GM18868 (cell line): ENCODE measurements at regions not wholly inside any gene's neighbourhood (a gene's known extent, or its start where the extent isn't known, plus 50 kb on each side); places are given as distances from the start of the nearest gene placed in this dataset.
A peak's percentile ranks its signal among the peaks of the same experiment; 100 is the strongest.

Experiments
- ATAC-seq: cut with Tn5 transposase; IDR thresholded peaks from one replicate; pipeline ENCODE4 v1.9.1; 2021; ENCODE audit warnings: mild to moderate bottlenecking, moderate library complexity; ENCODE audit not compliant: unreplicated experiment

DNA sequence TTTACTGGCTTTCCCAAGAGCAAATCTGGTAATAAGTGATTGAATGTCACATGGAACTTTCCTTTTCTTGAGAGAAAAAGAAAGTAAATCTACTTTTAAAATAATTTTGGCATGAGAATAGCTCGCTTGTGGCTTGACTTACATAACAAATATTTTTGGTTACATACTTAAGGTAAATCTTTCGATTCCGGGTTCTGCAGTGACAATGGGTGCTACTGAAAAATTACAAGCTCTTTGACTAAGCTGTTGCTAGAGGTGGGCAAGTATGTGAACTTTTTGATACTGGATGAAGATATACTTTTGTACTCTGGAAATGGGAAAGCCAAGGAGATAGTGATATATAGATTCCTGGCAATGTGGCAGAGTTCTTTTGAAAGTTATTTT is 51.9 kb upstream of the OTOL1 start:
- no peak for ATAC-seq

DNA sequence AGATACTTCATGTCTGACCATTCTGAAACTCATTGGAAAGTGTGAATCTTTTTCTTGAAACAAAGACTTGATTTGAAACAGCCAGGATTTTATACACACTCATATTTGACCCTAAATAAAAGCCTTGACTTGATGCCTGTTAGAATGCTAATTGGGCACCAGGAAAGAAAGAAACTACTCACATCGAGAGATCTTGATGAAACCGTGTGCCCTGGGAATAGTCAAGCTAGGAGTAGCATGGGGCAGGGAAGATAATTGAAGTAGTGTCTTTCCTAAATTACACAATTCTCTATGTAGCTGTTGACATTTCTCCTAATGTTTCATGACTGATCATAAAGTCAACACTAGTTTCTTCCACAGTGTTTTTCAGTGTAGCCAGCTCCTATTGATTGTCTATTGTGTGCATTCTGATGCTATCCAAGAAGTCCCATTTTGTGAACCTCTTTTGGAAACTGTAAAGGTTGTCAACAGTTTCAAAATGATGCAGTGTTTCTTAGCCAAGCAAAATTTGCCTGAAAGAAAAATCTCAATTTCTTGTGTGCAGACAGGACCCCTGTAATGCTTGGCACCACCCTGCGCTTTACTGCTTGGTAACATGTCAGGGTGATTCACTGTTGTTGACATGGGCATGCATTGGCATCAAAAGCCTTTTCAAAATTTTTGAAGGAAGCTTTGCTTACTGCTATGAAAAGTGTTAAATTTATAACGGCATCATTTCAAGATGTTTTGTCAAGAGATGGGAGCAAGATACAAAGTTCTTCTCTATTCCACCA is 52.5 kb upstream of the OTOL1 start:
- no peak for ATAC-seq

DNA sequence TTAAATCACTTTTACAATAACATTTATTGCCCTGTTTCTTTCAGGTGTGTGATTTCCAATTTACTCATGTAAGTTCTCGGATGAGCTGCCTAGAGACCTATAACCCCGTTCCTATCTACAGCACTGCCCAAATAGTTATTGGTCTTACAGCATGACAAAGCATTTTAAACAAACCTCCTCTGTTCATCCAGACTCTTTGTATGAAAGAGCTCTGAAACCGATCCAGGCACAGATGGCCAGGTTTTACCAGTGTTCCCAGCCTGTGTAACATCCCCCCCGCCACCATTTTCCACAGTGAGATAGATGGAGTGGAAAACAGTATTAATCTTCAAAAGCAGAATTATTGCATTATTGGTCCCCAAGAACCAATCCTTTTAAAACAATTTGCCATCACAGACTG is 59.0 kb upstream of the SPTSSB start:
- ATAC-seq, result no peak

GRCh38 chr3:161427347-161427746 is 56.0 kb upstream of the SPTSSB start:
- ATAC-seq, result no peak

- no peak for ATAC-seq
These were observed 55.4 kb upstream of the SPTSSB start for GRCh38 chr3:161426758-161427157.

GRCh38 chr3:161423911-161424522 is 52.7 kb upstream of the SPTSSB start:
- ATAC-seq, result peak; percentile 71

- no peak for ATAC-seq
These were observed 50.9 kb upstream of the SPTSSB start for GRCh38 chr3:161422171-161422700.
